ENCODE measurements at regions not wholly inside any gene's neighbourhood (a gene's known extent, or its start where the extent isn't known, plus 50 kb on each side); places are given as distances from the start of the nearest gene placed in this dataset.

- ATAC-seq (ENCODE audit: low read depth) (no peak), DNase-seq (no peak)
- no peak overlapping the region for H3K27ac Mint-ChIP-seq
- Histone ChIP-seq H3K4me3 (ENCODE audit: control extremely low read depth in 1 of 5, extremely low read depth in 1 of 5, insufficient read depth in 1 of 5, low read depth in 2 of 5, low read length in 4 of 5) (no peak overlapping the region), H3K27ac (ENCODE audit: low read length in 2 of 2) (no peak overlapping the region), H3K9ac (ENCODE audit: low read length) (no peak overlapping the region), H3K27me3 (replicated peaks in 1 of 4; ENCODE audit: control extremely low read depth in 1 of 4, control insufficient read depth in 3 of 4, insufficient read depth in 4 of 4, low read length in 3 of 4) (peaks cover 0 to 7% (median 1%) of the 10 kb centered on the region in 4 experiments), H4K20me1 (ENCODE audit: control insufficient read depth, insufficient read depth, low read length, poor library complexity, severe bottlenecking) (no peaks in the 10 kb centered on the region), H3K36me3 (replicated peaks in 1 of 2; ENCODE audit: control extremely low read depth in 1 of 2, control insufficient read depth in 1 of 2, extremely low read depth in 1 of 2, insufficient read depth in 2 of 2, low read length in 1 of 2) (no peaks in the 10 kb centered on the region), H3K79me2 (ENCODE audit: control insufficient read depth, insufficient read depth, low read length) (no peaks in the 10 kb centered on the region), H2AFZ (ENCODE audit: insufficient read depth, low read depth, low read length, poor library complexity, severe bottlenecking) (no peak overlapping the region), H3K4me2 (replicated peaks; ENCODE audit: low read depth, low read length, poor library complexity, severe bottlenecking) (no peak overlapping the region), H3K4me1 (ENCODE audit: control insufficient read depth in 2 of 2, insufficient read depth in 2 of 2, low read length in 2 of 2) (no peaks in the 10 kb centered on the region), H3K9me3 (ENCODE audit: control extremely low read depth in 1 of 3, control insufficient read depth in 2 of 3, insufficient read depth in 1 of 3, low read length in 2 of 3) (no peaks in the 10 kb centered on the region)
- CTCF ChIA-PET, result interaction anchor here (0.6 to 12.4 kb wide), 11 partner anchors 48 to 1572 kb away, joined by 3 to 136 read pairs (median 4); no protein-coding TSS in a partner anchor
- H3K4me3 Mint-ChIP-seq, result no peak overlapping the region
- intact Hi-C loops (cut with micrococcal nuclease), result no loop called here
- POLR2A ChIA-PET, result no interaction called here
- TF ChIP-seq EZH2 (IDR thresholded peaks at IDR 0.05; ENCODE audit: borderline replicate concordance, insufficient read depth, low read depth, low read length, poor library complexity, severe bottlenecking) (no peak), CTCF (IDR thresholded peaks at IDR 0.05) (no peak)
- no peaks in the 10 kb centered on the region for H3K9me3 Mint-ChIP-seq (ENCODE audit: insufficient read depth)
- H3K27me3 Mint-ChIP-seq, result peaks cover 7% of the 10 kb centered on the region
- WGBS (ENCODE audit: insufficient coverage), result no CpG with 5 or more reads among the region's 3 CpGs
- no peaks in the 10 kb centered on the region for H3K4me1 Mint-ChIP-seq
Observed at GRCh38 chr10:4766454-4766853, 59.6 kb upstream of the AKR1E2 start.

GRCh38 chr10:4765428-4765827 is 60.6 kb upstream of the AKR1E2 start:
- peaks cover 7% of the 10 kb centered on the region for H3K27me3 Mint-ChIP-seq
- no peaks in the 10 kb centered on the region for H3K9me3 ChIP-seq (ENCODE audit: control extremely low read depth in 1 of 3, control insufficient read depth in 2 of 3, insufficient read depth in 1 of 3, low read length in 2 of 3)
- no peak overlapping the region for H3K27ac Mint-ChIP-seq
- H3K4me2 ChIP-seq (replicated peaks; ENCODE audit: low read depth, low read length, poor library complexity, severe bottlenecking), result no peak overlapping the region
- no peak for ATAC-seq (ENCODE audit: low read depth)
- ChIA-PET CTCF (interaction anchor here (0.8 to 12.4 kb wide), 6 partner anchors 8 to 1571 kb away, joined by 3 to 136 read pairs (median 8); no protein-coding TSS in a partner anchor), POLR2A (no interaction called here)
- no peak for TF ChIP-seq EZH2 (IDR thresholded peaks at IDR 0.05; ENCODE audit: borderline replicate concordance, insufficient read depth, low read depth, low read length, poor library complexity, severe bottlenecking)
- TF ChIP-seq CTCF (IDR thresholded peaks at IDR 0.05), result no peak
- no peak overlapping the region for H3K4me3 Mint-ChIP-seq
- no peak overlapping the region for H3K4me3 ChIP-seq (ENCODE audit: control extremely low read depth in 1 of 5, extremely low read depth in 1 of 5, insufficient read depth in 1 of 5, low read depth in 2 of 5, low read length in 4 of 5)
- no peaks in the 10 kb centered on the region for H3K4me1 Mint-ChIP-seq
- H3K36me3 ChIP-seq (replicated peaks in 1 of 2; ENCODE audit: control extremely low read depth in 1 of 2, control insufficient read depth in 1 of 2, extremely low read depth in 1 of 2, insufficient read depth in 2 of 2, low read length in 1 of 2), result no peaks in the 10 kb centered on the region
- H3K79me2 ChIP-seq (ENCODE audit: control insufficient read depth, insufficient read depth, low read length), result no peaks in the 10 kb centered on the region
- WGBS (ENCODE audit: insufficient coverage), result no CpG with 5 or more reads among the region's 1 CpG
- peaks cover 0 to 3% (median 0%) of the 10 kb centered on the region in 4 experiments for H3K27me3 ChIP-seq (replicated peaks in 1 of 4; ENCODE audit: control extremely low read depth in 1 of 4, control insufficient read depth in 3 of 4, insufficient read depth in 4 of 4, low read length in 3 of 4)
- H3K9me3 Mint-ChIP-seq (ENCODE audit: insufficient read depth), result no peaks in the 10 kb centered on the region
- intact Hi-C loops (cut with micrococcal nuclease), result no loop called here
- DNase-seq, result no peak
- no peak overlapping the region for H2AFZ ChIP-seq (ENCODE audit: insufficient read depth, low read depth, low read length, poor library complexity, severe bottlenecking)
- H3K27ac ChIP-seq (ENCODE audit: low read length in 2 of 2), result no peak overlapping the region
- no peaks in the 10 kb centered on the region for H4K20me1 ChIP-seq (ENCODE audit: control insufficient read depth, insufficient read depth, low read length, poor library complexity, severe bottlenecking)
- H3K4me1 ChIP-seq (ENCODE audit: control insufficient read depth in 2 of 2, insufficient read depth in 2 of 2, low read length in 2 of 2), result no peaks in the 10 kb centered on the region
- no peak overlapping the region for H3K9ac ChIP-seq (ENCODE audit: low read length)

All from B cell (primary cell).